ENCODE measurements at regions not wholly inside any gene's neighbourhood (a gene's known extent, or its start where the extent isn't known, plus 50 kb on each side); places are given as distances from the start of the nearest gene placed in this dataset.

GRCh38 chr5:30687461-30687860 is 506.0 kb upstream of the CDH6 start:
- no peak for DNase-seq

DNA sequence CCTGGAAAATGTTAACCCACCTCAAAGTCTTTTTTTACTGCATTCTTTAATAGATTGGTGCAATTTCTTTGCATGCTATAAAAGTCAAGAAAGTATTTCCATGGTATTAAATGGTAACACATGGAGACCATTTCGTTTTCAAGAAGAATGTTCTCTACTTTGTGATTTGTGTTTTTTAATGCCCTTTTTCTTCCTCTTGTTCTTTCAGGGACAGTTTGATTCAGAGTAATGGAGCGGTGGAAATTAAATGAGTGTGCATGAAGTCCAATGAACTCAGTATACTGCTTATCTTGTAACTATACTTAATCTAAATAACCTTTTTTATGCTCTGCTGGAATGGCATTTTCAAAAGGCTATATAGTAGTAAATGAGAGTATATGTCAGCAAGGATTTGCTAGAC is 507.0 kb upstream of the CDH6 start:
- DNase-seq, result no peak

GRCh38 chr5:30676223-30676840 is 517.2 kb upstream of the CDH6 start:
- no peak for DNase-seq

DNA sequence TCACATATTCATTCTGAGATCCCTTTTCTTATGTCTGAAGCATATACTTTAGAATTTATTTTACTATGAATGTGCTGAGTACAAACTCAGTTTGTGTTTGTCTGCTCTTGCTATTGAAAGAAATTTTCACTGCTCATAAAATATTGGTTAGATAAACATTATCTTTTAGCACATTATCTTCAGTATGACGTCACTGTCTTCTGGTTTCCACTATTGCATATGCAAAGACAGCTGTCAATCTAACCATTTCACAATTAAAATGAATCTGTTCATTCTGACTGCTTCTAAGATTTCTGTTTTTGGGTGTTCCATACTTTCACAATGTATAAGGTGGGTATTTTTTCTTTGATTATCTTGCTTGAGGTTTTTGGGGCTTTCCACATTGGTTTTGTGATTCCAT is 526.2 kb upstream of the CDH6 start:
- no peak for DNase-seq

- no peak for DNase-seq
Measured at GRCh38 chr5:30663536-30663935, 530.0 kb upstream of the CDH6 start.

DNA sequence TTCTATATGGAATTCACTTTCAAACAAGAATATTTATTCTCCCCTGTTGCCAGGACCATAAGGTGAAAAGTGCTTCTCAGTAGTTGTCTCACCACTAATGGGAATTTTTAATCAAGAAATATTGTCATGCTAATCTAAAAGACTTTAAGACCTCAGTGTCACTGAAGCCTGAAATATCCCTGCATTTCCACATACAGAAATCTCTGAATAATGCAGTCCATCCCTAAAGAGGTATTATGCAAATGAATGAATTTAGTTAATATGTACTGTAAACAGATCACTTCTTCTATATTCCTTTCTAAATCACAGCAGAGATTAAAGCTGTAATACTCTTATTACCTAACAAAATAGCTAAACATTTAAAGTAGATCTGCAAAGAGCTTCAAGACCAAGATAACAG is 531.1 kb upstream of the CDH6 start:
- DNase-seq, result no peak

- DNase-seq, result no peak
Measured at GRCh38 chr5:30661730-30662129, 531.8 kb upstream of the CDH6 start.

DNA sequence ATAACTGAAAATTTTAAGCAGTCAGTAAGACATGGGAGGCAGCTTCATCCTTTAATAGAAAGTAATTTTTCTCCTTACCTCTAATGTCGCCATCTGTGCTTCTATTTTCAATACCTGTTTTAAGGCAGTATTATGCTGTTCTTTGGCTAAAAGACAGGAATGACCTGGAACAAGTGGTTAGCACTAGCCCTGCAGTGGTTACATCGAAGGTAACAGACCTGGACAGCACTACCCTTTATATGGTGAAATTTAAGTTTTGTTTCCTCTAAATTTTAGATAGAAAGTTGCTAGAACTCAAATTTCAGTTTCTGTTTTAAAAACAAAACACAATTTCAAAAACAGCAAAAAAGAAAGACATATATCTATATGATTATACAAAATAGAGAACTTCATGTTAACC is 534.1 kb upstream of the CDH6 start:
- DNase-seq, result no peak

DNA sequence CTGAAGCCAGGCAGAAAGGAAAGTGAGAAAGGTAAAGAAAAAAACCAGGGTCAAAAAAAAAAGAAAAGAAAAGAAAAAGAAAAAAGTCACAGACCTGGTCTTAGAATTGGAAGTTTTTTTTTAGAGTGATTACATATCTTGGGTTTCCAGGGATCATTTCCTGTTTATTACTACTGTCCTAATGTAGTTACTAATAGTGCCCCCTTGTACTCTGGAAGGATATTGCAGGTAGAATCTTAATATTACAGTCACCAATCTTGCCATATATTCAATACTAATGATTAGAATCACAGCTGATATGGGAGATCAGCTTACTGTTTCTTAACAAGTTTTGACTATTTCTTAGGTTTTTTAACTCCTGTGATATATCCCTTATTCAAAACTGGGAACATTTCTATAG is 543.2 kb upstream of the CDH6 start:
- no peak for DNase-seq

DNA sequence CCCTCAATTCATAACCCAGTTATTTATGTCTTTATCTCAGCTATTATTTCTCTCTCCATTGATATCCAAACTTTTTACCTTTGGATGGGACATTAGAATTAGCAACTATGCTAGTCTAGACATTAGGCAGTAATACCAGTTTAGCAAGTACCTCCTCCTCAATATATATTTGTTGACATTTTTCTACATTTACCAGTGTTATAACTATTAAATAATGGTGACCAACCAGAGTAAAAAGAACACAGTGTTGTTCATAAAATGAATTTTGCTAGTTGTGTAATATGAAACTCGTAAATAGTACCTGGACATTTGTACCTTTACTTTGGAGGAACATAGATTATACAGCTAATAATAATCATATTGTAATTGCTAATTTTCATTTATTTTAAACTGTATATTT is 554.6 kb upstream of the CDH6 start:
- no peak for DNase-seq

DNA sequence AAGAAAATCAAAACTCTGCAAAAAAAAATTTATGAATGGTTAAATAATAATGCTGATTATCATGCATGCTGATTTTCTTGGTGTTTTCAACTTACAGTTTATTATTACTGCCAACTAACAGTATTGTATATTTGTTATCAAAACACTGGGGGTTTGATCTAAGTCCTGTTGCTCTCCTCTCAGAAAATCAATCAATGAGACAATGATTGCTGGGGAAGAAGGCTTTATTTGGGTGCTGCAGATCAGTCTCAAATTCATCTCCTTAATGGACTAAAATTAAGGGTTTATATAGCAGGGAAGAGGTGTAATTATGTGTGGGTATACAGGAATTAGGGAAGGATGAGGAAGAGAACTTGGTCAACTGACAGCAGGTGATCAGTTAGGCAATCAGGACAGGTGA is 565.5 kb upstream of the CDH6 start:
- DNase-seq, result no peak

DNA sequence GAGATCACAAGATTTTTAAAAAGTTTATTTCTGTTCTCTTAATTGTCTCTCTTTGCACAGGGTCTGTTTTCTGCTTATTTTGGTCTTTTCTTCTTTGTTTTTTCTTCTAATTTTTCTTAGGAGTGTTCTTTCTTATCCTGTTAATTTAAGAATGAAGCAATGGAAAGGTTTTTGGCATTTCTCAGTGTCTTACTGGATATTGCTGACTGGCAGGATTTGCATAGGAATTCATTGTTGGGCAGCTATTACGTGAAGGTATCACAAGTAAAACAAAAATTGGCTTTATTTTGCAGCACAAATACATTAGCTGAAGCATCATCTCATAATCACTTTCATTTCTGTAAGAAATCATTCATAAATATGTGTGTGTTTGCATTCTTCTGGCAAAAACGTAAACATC is 566.9 kb upstream of the CDH6 start:
- DNase-seq, result no peak

DNA sequence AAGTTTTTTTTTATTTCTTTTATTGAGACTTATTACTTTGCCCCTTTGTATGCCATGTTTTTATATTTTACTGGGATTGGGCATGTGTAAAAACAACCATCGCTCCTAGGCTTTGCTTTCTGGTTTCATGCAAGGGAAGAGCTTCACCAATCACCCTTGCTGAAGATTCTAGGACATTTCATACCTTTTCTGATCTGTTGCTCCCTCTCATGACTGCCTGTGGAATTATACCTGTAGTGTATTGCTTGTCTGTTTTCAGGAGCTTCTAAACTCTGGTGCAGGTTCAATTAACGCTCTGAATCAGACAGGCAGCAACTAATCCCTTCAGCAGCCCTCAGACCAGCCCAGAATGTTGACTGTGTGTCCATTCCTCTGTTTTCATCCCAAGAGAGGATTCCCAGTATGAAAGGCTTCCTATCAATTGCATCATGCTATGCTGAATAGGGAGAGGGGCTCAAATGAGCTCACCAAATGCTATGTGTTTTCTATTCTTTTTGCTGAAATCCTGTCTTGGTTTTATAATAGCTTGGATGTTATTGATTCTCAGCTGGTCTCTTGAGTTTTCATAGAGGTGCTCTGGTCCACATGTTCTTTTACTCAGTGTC is 572.9 kb upstream of the CDH6 start:
- DNase-seq, result no peak

GRCh38 chr5:30608501-30608900 is 585.0 kb upstream of the CDH6 start:
- no peak for DNase-seq

DNA sequence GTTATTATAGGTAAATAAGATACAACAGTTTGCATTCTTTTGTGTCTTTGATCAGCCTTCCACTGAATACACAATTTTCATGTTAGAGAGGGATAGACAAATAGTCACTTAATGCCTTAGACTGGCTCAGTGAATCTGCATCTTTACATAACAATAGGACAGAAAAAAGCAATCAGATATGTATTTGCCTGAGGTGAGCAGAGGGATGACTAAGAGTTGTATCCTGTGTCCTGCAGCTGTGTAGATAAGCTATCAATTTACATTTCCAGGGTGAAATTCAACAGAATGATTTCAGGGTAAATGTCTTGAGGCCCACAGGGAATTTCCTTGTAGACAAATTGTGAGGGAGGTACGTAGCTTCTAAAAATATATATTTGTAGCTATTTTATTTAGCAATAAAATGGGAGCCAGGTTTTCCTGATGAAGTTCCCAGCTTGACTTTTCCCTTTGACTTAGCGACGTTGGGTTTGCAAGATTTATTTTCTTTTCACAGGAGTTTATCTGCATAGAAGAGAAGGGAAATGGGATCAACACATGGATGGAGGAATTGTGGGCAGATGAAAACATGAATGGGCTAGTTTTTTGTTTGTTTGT is 586.1 kb upstream of the CDH6 start:
- peak; percentile 83 for DNase-seq

GRCh38 chr5:30605693-30606268 is 587.7 kb upstream of the CDH6 start:
- peak; percentile 35 for DNase-seq

DNA sequence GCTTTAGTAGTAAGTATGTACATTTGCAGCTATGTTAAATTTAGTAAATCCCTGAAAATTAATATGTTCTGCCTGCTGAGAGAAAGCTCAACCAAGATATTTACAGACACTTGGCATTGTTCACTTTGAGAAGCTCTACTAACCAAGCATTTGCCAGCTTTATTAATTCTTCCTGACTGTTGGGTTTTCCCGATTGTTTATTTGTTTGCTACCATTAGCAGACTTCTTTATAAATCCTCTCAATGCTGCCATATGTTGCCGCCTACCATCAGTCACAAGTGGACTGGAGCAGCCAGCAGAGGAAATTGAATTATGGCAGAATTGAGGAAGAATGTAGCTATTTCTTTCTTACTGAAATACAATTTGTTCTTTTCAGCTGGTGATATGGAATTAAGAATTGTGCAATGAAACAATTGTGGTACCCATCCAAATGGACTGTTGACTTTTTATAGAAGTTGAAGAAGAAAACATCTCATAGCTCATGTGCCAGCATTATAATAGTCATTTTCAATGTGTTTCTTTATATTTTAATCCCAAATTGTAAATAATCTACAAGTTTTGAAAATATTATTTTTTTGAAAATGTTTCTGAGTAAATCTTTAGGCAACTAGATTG is 588.7 kb upstream of the CDH6 start:
- DNase-seq, result no peak

GRCh38 chr5:30600892-30601291 is 592.6 kb upstream of the CDH6 start:
- DNase-seq, result peak; percentile 44

- no peak for DNase-seq
Measured at GRCh38 chr5:30596495-30597064, 596.9 kb upstream of the CDH6 start.

DNA sequence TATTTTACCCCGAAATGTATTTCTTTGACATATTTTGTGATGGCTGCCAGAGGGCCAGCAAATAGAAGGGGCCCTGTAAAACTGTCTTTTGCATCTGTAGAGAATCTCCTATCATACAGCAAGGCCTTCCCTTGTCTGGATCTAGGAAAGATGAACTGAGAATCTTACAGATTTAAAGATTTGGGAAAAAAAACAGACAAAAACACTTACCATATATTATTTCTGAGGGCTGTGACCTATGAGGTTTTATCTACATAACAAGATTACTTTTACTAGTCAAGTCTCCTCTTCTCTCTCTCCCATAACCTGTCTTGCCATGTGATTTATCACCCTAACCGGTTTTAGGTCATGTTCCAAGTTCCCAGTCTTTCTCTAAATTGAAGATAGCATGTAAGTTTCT is 599.2 kb upstream of the CDH6 start:
- DNase-seq, result no peak

DNA sequence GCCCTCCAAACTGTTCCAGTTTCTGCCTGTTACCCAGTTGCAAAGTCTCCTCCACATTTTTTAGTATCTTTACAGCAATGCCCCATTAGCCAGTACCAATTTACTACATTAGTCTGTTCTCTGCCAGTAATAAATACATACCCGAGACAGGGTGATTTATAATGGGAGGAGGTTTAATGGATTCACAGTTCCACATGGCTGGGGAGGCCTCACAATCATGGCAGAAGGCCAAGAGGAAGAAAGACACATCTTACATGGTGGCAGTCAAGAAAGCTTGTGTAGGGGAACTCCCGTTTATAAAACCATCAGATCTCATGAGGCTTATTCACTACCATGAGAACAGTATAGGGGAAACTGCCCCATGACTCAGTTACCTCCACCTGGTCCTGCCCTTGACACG is 600.7 kb upstream of the CDH6 start:
- no peak for DNase-seq

- no peak for DNase-seq
Measured at GRCh38 chr5:30581198-30581935, 612.1 kb upstream of the CDH6 start.

DNA sequence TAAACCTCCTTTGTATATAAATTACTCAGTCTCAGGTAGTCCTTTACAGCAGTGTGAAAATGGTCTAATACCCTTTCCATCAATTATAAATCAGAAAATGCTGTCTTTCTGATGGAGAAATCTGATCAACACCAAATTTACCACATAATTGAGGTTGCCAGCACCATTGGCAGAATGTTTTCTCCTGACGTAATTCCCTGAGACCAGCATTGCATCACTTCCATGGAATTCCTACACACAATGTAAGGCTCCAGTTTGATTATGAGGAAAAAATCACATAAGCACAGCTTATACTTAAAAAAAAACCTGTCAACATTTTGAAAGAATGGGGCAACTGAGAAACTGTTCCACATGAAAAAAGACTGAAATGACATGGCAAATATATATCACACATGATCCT is 618.7 kb upstream of the CDH6 start:
- no peak for DNase-seq
